ENCODE measurements at regions not wholly inside any gene's neighbourhood (a gene's known extent, or its start where the extent isn't known, plus 50 kb on each side); places are given as distances from the start of the nearest gene placed in this dataset.

GRCh38 chr1:59055908-59056719, 240.8 kb upstream of the FGGY start (continued):
- TF ChIP-seq ELF1 (tag; IDR thresholded peaks at IDR 0.05) = no peak
- TF ChIP-seq TAF7 (tag; IDR thresholded peaks at IDR 0.05) = no peak
- TF ChIP-seq, protein P1, sequence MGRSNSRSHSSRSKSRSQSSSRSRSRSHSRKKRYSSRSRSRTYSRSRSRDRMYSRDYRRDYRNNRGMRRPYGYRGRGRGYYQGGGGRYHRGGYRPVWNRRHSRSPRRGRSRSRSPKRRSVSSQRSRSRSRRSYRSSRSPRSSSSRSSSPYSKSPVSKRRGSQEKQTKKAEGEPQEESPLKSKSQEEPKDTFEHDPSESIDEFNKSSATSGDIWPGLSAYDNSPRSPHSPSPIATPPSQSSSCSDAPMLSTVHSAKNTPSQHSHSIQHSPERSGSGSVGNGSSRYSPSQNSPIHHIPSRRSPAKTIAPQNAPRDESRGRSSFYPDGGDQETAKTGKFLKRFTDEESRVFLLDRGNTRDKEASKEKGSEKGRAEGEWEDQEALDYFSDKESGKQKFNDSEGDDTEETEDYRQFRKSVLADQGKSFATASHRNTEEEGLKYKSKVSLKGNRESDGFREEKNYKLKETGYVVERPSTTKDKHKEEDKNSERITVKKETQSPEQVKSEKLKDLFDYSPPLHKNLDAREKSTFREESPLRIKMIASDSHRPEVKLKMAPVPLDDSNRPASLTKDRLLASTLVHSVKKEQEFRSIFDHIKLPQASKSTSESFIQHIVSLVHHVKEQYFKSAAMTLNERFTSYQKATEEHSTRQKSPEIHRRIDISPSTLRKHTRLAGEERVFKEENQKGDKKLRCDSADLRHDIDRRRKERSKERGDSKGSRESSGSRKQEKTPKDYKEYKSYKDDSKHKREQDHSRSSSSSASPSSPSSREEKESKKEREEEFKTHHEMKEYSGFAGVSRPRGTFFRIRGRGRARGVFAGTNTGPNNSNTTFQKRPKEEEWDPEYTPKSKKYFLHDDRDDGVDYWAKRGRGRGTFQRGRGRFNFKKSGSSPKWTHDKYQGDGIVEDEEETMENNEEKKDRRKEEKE (IDR thresholded peaks at IDR 0.05; ENCODE audit: borderline replicate concordance in 1 of 2, control insufficient read depth in 1 of 2, low read depth in 2 of 2, low read length in 1 of 2) = no peak
- TF ChIP-seq NFE2 (IDR thresholded peaks at IDR 0.05; ENCODE audit: low read depth) = peak; percentile 56
- peak; percentile 82 for TF ChIP-seq CBFA2T3 (IDR thresholded peaks at IDR 0.05)
- no peak for TF ChIP-seq POLR2AphosphoS5 (IDR thresholded peaks at IDR 0.05; ENCODE audit: control insufficient read depth, insufficient read depth, low read depth, low read length)
- no peak for TF ChIP-seq POLR2H (tag; IDR thresholded peaks at IDR 0.05; ENCODE audit: low read depth)
- TF ChIP-seq SOX6 (IDR thresholded peaks at IDR 0.05) = peak; percentile 70
- TF ChIP-seq CHCHD3 (CRISPR knock-in tag; IDR thresholded peaks at IDR 0.05) = no peak
- TF ChIP-seq CXXC5 (CRISPR knock-in tag; IDR thresholded peaks at IDR 0.05) = peak; percentile 47
- TF ChIP-seq CEBPG (CRISPR knock-in tag; IDR thresholded peaks at IDR 0.05) = no peak
- peak in 1 of 2 experiments; percentile 18; a peak in 2 of 4 replicates for TF ChIP-seq CEBPG (tag; conservative IDR thresholded peaks at IDR 0.05 in 1 of 2, IDR thresholded peaks at IDR 0.05 in 1 of 2)
- no peak for TF ChIP-seq HMG20A (CRISPR knock-in tag; conservative IDR thresholded peaks at IDR 0.05)
- peak; percentile 43 for TF ChIP-seq HDAC3 (IDR thresholded peaks at IDR 0.05; ENCODE audit: borderline replicate concordance, partially characterized antibody)
- TF ChIP-seq, protein P2, sequence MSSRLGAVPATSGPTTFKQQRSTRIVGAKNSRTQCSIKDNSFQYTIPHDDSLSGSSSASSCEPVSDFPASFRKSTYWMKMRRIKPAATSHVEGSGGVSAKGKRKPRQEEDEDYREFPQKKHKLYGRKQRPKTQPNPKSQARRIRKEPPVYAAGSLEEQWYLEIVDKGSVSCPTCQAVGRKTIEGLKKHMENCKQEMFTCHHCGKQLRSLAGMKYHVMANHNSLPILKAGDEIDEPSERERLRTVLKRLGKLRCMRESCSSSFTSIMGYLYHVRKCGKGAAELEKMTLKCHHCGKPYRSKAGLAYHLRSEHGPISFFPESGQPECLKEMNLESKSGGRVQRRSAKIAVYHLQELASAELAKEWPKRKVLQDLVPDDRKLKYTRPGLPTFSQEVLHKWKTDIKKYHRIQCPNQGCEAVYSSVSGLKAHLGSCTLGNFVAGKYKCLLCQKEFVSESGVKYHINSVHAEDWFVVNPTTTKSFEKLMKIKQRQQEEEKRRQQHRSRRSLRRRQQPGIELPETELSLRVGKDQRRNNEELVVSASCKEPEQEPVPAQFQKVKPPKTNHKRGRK (tag; IDR thresholded peaks at IDR 0.05) = no peak
- TF ChIP-seq, protein P3, sequence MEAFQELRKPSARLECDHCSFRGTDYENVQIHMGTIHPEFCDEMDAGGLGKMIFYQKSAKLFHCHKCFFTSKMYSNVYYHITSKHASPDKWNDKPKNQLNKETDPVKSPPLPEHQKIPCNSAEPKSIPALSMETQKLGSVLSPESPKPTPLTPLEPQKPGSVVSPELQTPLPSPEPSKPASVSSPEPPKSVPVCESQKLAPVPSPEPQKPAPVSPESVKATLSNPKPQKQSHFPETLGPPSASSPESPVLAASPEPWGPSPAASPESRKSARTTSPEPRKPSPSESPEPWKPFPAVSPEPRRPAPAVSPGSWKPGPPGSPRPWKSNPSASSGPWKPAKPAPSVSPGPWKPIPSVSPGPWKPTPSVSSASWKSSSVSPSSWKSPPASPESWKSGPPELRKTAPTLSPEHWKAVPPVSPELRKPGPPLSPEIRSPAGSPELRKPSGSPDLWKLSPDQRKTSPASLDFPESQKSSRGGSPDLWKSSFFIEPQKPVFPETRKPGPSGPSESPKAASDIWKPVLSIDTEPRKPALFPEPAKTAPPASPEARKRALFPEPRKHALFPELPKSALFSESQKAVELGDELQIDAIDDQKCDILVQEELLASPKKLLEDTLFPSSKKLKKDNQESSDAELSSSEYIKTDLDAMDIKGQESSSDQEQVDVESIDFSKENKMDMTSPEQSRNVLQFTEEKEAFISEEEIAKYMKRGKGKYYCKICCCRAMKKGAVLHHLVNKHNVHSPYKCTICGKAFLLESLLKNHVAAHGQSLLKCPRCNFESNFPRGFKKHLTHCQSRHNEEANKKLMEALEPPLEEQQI (IDR thresholded peaks at IDR 0.05) = no peak
- peak; percentile 54 for TF ChIP-seq FOSL1 (tag; conservative IDR thresholded peaks at IDR 0.05)
- TF ChIP-seq NBN (IDR thresholded peaks at IDR 0.05; ENCODE audit: low read depth) = no peak
- TF ChIP-seq TEAD1 (CRISPR knock-in tag; IDR thresholded peaks at IDR 0.05) = peak; percentile 57 to 69; a peak in 2 of 4 replicates
- TF ChIP-seq MAFF (IDR thresholded peaks at IDR 0.05; ENCODE audit: low read length) = 0 out of 2 replicates have a peak, but pooled peaks have one; percentile 27
- peak; percentile 72; the same call in 1 of the 2 replicates for TF ChIP-seq MTA2 (IDR thresholded peaks at IDR 0.05; ENCODE audit: low read depth)
- TF ChIP-seq GATA2 (CRISPR knock-in tag; IDR thresholded peaks at IDR 0.05) = peak; percentile 68
